AG09309 (cell line): ENCODE measurements at regions not wholly inside any gene's neighbourhood (a gene's known extent, or its start where the extent isn't known, plus 50 kb on each side); places are given as distances from the start of the nearest gene placed in this dataset.

Source experiments
- DNase-seq: peaks from one replicate; pipeline ENCODE4 v3.0.0-alpha.2; 2010; ENCODE audit warnings: low read depth
- H3K4me3 ChIP-seq: 2 replicates; pipeline ENCODE4 v1.5.1; 2011; ENCODE audit warnings: mild to moderate bottlenecking, low read depth, low read length, moderate library complexity; ENCODE audit not compliant: control insufficient read depth
- CTCF ChIP-seq: IDR thresholded peaks from 2 replicates; pipeline ENCODE4 v1.5.1; 2011; ENCODE audit warnings: mild to moderate bottlenecking, low read depth, low read length, inconsistent platforms; ENCODE audit not compliant: insufficient read depth, control insufficient read depth; ENCODE audit errors: missing control alignments

GRCh38 chr18:66707473-66707872 lies 103.6 kb upstream of the CDH19 start:
- no peak for DNase-seq
- no peak overlapping the region for H3K4me3 ChIP-seq
- no peak for TF ChIP-seq CTCF

- TF ChIP-seq CTCF = no peak
- DNase-seq = no peak
- H3K4me3 ChIP-seq = no peak overlapping the region
These were observed 91.4 kb upstream of the CDH19 start for GRCh38 chr18:66695281-66695680.

- no peak for DNase-seq
- no peak overlapping the region for H3K4me3 ChIP-seq
- no peak for TF ChIP-seq CTCF
These were observed 91.0 kb upstream of the CDH19 start for GRCh38 chr18:66694852-66695251.

GRCh38 chr18:66687635-66688034 lies 83.7 kb upstream of the CDH19 start:
- no peak overlapping the region for H3K4me3 ChIP-seq
- TF ChIP-seq CTCF = no peak
- DNase-seq = no peak

GRCh38 chr18:66682855-66683322 lies 79.0 kb upstream of the CDH19 start:
- DNase-seq = no peak
- no peak for TF ChIP-seq CTCF

GRCh38 chr18:66676699-66677098 lies 72.8 kb upstream of the CDH19 start:
- DNase-seq = no peak
- no peak for TF ChIP-seq CTCF
- no peak overlapping the region for H3K4me3 ChIP-seq

More at GRCh38 chr18:66682855-66683322, 79.0 kb upstream of the CDH19 start:
- H3K4me3 ChIP-seq = no peak overlapping the region

GRCh38 chr18:66674286-66674685 lies 70.4 kb upstream of the CDH19 start:
- no peak for TF ChIP-seq CTCF
- H3K4me3 ChIP-seq = no peak overlapping the region
- no peak for DNase-seq
